ENCODE measurements at regions not wholly inside any gene's neighbourhood (a gene's known extent, or its start where the extent isn't known, plus 50 kb on each side); places are given as distances from the start of the nearest gene placed in this dataset.

DNA sequence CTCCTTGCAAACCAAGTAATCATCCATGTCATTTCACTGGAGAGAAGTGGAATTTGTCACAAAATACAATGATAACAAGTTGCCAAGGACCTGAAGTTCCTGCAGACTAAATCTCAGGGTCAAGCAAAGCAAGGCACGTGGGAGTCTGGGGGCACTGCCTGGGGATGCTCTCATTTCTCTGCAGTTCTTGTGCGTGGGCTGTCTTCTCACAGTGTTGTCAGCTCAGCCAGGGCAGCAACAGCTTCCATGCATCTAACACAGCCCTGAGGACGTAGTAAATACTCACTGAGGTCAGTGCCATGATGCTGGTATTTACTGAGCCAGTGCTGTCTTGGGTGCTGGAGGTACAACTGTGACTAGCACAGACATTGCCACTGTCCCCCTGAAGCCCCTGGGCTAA, 62.9 kb upstream of the CMKLR1 start:
- intact Hi-C loops (cut with micrococcal nuclease; ENCODE audit: unreplicated experiment), result no loop called here
- Histone ChIP-seq H3K4me1 (ENCODE audit: insufficient read depth, low read length, poor library complexity, severe bottlenecking) (no peaks in the 10 kb centered on the region), H3K27me3 (replicated peaks; ENCODE audit: insufficient read depth, low read depth, low read length, poor library complexity) (peaks cover 4% of the 10 kb centered on the region), H3K27ac (ENCODE audit: low read depth, low read length, poor library complexity, severe bottlenecking) (no peak overlapping the region), H3K9me3 (ENCODE audit: low read depth, low read length, poor library complexity, severe bottlenecking) (peaks cover 9% of the 10 kb centered on the region), H3K4me3 (ENCODE audit: low read depth, low read length, poor library complexity, severe bottlenecking) (no peak overlapping the region), H3K36me3 (ENCODE audit: insufficient read depth, low read length, poor library complexity, severe bottlenecking) (no peaks in the 10 kb centered on the region)
- POLR2A ChIA-PET (ENCODE audit: low non-redundant PET), result no interaction called here
- TF ChIP-seq EZH2 (IDR thresholded peaks at IDR 0.05; ENCODE audit: borderline replicate concordance, low read depth, low read length, poor library complexity, severe bottlenecking) (no peak), CTCF (conservative IDR thresholded peaks at IDR 0.05; ENCODE audit: low read depth, low read length) (no peak)
- CTCF ChIA-PET, result no interaction called here
- no TSS peak for BruUV-seq (replicated peaks)
- DNase-seq (ENCODE audit: low spot score), result no peak

GRCh38 chr12:108400900-108401480, 61.9 kb upstream of the CMKLR1 start:
- peaks cover 3% of the 10 kb centered on the region for H3K9me3 ChIP-seq (ENCODE audit: low read depth, low read length, poor library complexity, severe bottlenecking)
- DNase-seq (ENCODE audit: low spot score), result no peak
- no peaks in the 10 kb centered on the region for H3K4me1 ChIP-seq (ENCODE audit: insufficient read depth, low read length, poor library complexity, severe bottlenecking)
- intact Hi-C loops (cut with micrococcal nuclease; ENCODE audit: unreplicated experiment), result no loop called here
- ChIA-PET CTCF (no interaction called here), POLR2A (ENCODE audit: low non-redundant PET) (no interaction called here)
- BruUV-seq (replicated peaks), result no TSS peak
- no peaks in the 10 kb centered on the region for H3K36me3 ChIP-seq (ENCODE audit: insufficient read depth, low read length, poor library complexity, severe bottlenecking)
- H3K4me3 ChIP-seq (ENCODE audit: low read depth, low read length, poor library complexity, severe bottlenecking), result no peak overlapping the region
- TF ChIP-seq CTCF (conservative IDR thresholded peaks at IDR 0.05; ENCODE audit: low read depth, low read length) (no peak), EZH2 (IDR thresholded peaks at IDR 0.05; ENCODE audit: borderline replicate concordance, low read depth, low read length, poor library complexity, severe bottlenecking) (no peak)
- H3K27me3 ChIP-seq (replicated peaks; ENCODE audit: insufficient read depth, low read depth, low read length, poor library complexity), result no peaks in the 10 kb centered on the region
- H3K27ac ChIP-seq (ENCODE audit: low read depth, low read length, poor library complexity, severe bottlenecking), result no peak overlapping the region

DNA sequence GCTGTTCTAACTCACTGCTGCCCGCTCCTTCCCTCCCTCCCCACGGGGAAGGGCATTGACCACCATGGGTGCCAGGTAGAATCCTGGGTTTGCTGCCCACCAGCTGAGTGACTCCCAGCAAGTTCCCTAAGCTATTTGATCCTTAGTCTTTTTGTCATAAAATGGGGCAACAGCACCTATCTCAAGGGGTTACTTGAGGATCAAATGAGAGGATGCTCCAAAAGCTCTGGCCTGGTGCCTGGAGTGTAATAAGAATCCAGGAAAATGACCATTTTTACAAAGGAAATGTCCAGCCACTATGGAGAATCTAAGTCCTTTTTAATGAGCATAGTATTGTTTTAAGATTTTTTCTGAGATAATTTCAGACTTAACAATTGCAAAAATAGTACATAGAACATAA, 61.4 kb upstream of the CMKLR1 start:
- H3K27ac ChIP-seq (ENCODE audit: low read depth, low read length, poor library complexity, severe bottlenecking), result no peak overlapping the region
- H3K36me3 ChIP-seq (ENCODE audit: insufficient read depth, low read length, poor library complexity, severe bottlenecking), result no peaks in the 10 kb centered on the region
- TF ChIP-seq EZH2 (IDR thresholded peaks at IDR 0.05; ENCODE audit: borderline replicate concordance, low read depth, low read length, poor library complexity, severe bottlenecking), result no peak
- no peak for TF ChIP-seq CTCF (conservative IDR thresholded peaks at IDR 0.05; ENCODE audit: low read depth, low read length)
- CTCF ChIA-PET, result no interaction called here
- no peak overlapping the region for H3K4me3 ChIP-seq (ENCODE audit: low read depth, low read length, poor library complexity, severe bottlenecking)
- intact Hi-C loops (cut with micrococcal nuclease; ENCODE audit: unreplicated experiment), result no loop called here
- no peaks in the 10 kb centered on the region for H3K4me1 ChIP-seq (ENCODE audit: insufficient read depth, low read length, poor library complexity, severe bottlenecking)
- BruUV-seq (replicated peaks), result no TSS peak
- no peak for DNase-seq (ENCODE audit: low spot score)
- POLR2A ChIA-PET (ENCODE audit: low non-redundant PET), result no interaction called here
- H3K27me3 ChIP-seq (replicated peaks; ENCODE audit: insufficient read depth, low read depth, low read length, poor library complexity), result no peaks in the 10 kb centered on the region
- no peaks in the 10 kb centered on the region for H3K9me3 ChIP-seq (ENCODE audit: low read depth, low read length, poor library complexity, severe bottlenecking)
